ENCODE measurements at regions not wholly inside any gene's neighbourhood (a gene's known extent, or its start where the extent isn't known, plus 50 kb on each side); places are given as distances from the start of the nearest gene placed in this dataset.

DNA sequence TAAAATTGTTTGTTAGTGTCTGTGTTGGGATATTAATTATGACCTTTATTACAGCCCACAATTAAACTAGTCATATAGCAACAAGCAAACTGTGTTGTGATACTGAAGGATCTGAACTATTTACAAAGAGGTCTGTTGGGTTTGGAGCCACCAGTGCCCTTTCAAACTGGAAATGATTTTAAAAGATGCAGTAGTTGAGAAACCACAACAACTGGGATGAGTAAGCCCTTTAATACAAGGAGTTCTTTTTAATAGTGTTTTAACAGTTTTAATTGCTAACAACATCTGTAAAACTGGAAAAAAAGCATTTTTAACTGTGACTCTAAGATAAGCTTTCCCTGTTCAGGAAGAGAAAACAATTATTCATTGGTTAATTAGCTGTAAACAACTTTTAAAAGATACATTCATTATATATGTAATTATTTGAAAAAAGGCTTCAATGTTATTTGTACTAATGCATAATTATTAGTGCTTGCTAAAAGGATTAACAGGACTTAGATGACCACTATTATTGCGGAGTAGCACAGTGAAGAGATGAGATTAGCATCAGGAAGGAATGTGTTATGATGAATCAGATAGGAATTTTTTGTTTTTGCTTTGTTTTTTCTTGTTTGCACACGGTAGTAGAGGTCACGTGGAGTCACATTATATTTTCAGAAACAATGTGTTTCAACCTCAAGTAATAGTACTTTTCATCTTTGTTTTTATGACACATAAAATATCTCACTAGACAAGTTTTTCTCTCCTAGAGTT, 392.7 kb upstream of the FANCL start:
- no peak overlapping the region for H3K27ac ChIP-seq (replicated peaks)
- TF ChIP-seq, protein P1, sequence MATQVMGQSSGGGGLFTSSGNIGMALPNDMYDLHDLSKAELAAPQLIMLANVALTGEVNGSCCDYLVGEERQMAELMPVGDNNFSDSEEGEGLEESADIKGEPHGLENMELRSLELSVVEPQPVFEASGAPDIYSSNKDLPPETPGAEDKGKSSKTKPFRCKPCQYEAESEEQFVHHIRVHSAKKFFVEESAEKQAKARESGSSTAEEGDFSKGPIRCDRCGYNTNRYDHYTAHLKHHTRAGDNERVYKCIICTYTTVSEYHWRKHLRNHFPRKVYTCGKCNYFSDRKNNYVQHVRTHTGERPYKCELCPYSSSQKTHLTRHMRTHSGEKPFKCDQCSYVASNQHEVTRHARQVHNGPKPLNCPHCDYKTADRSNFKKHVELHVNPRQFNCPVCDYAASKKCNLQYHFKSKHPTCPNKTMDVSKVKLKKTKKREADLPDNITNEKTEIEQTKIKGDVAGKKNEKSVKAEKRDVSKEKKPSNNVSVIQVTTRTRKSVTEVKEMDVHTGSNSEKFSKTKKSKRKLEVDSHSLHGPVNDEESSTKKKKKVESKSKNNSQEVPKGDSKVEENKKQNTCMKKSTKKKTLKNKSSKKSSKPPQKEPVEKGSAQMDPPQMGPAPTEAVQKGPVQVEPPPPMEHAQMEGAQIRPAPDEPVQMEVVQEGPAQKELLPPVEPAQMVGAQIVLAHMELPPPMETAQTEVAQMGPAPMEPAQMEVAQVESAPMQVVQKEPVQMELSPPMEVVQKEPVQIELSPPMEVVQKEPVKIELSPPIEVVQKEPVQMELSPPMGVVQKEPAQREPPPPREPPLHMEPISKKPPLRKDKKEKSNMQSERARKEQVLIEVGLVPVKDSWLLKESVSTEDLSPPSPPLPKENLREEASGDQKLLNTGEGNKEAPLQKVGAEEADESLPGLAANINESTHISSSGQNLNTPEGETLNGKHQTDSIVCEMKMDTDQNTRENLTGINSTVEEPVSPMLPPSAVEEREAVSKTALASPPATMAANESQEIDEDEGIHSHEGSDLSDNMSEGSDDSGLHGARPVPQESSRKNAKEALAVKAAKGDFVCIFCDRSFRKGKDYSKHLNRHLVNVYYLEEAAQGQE (IDR thresholded peaks at IDR 0.05; ENCODE audit: insufficient replicate concordance, low read depth): no peak
- TF ChIP-seq, protein P2, sequence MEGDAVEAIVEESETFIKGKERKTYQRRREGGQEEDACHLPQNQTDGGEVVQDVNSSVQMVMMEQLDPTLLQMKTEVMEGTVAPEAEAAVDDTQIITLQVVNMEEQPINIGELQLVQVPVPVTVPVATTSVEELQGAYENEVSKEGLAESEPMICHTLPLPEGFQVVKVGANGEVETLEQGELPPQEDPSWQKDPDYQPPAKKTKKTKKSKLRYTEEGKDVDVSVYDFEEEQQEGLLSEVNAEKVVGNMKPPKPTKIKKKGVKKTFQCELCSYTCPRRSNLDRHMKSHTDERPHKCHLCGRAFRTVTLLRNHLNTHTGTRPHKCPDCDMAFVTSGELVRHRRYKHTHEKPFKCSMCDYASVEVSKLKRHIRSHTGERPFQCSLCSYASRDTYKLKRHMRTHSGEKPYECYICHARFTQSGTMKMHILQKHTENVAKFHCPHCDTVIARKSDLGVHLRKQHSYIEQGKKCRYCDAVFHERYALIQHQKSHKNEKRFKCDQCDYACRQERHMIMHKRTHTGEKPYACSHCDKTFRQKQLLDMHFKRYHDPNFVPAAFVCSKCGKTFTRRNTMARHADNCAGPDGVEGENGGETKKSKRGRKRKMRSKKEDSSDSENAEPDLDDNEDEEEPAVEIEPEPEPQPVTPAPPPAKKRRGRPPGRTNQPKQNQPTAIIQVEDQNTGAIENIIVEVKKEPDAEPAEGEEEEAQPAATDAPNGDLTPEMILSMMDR (IDR thresholded peaks at IDR 0.05; ENCODE audit: insufficient read depth, low read length): no peak
- no peak for TF ChIP-seq GABPA (IDR thresholded peaks at IDR 0.05; ENCODE audit: low read depth)
- no peak for TF ChIP-seq POLR2AphosphoS5 (IDR thresholded peaks at IDR 0.05; ENCODE audit: low read depth)
- TF ChIP-seq SPI1 (IDR thresholded peaks at IDR 0.05; ENCODE audit: borderline replicate concordance, low read depth): no peak
- peaks cover 2% of the 10 kb centered on the region for H3K27me3 ChIP-seq (ENCODE audit: insufficient read depth, poor library complexity, severe bottlenecking)
- no peak for DNase-seq (ENCODE audit: low read depth in 1 of 2, low spot score in 1 of 2)
- H3K4me3 ChIP-seq (replicated peaks; ENCODE audit: insufficient read depth, low read length): no peak overlapping the region

DNA sequence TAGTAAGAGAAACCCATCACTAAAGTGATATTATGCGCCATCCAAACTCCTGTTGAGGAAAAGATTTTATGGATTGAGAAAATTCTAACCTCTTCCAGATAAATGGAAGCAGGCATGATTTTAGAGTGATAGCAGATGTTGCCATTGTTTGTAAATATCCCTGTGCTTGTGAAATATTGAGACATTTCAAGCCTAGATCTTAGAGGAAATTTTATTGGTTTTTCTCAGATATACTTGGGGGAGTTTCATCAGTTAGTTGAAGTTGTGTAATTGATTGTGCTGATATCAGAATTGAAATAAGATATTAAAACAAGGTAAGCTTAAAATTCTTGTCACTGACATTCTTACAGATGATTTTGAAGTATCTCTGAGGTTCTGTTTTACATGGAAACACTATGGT, 390.9 kb upstream of the FANCL start:
- Histone ChIP-seq H3K27ac (replicated peaks) (no peak overlapping the region), H3K4me3 (replicated peaks; ENCODE audit: insufficient read depth, low read length) (no peak overlapping the region), H3K27me3 (ENCODE audit: insufficient read depth, poor library complexity, severe bottlenecking) (peaks cover 2% of the 10 kb centered on the region)
- no peak for TF ChIP-seq POLR2AphosphoS5 (IDR thresholded peaks at IDR 0.05; ENCODE audit: low read depth)
- TF ChIP-seq, protein P1 (IDR thresholded peaks at IDR 0.05; ENCODE audit: insufficient replicate concordance, low read depth): no peak
- no peak for TF ChIP-seq SPI1 (IDR thresholded peaks at IDR 0.05; ENCODE audit: borderline replicate concordance, low read depth)
- TF ChIP-seq, protein P2 (IDR thresholded peaks at IDR 0.05; ENCODE audit: insufficient read depth, low read length): no peak
- TF ChIP-seq GABPA (IDR thresholded peaks at IDR 0.05; ENCODE audit: low read depth): no peak
- no peak for DNase-seq (ENCODE audit: low read depth in 1 of 2, low spot score in 1 of 2)

DNA sequence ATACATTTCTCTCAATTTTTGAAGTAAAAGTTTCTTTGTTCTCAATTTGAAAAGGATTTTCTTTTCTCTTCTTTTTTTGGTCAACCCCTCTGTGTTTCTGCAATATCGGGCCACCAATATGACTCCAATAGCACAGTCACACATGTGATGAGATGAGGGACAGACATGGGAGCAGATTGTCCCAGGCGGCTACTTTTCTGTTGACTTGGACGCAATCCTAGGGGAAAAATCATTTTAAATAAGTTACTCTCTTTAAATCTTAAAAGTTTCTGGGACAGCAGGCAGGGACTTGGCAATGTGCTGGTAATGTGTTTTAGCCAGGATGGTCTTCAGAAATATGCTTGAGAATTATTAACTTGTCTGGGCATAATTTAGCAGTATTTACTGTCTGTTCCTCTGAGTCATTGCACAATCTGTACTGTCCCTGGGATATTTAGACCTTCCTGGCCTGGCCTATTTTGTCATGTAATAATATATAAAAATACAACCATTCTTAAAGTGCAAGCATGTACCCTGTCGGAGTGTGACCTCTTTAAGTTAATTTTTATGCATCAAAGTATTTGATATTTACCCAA, 388.5 kb upstream of the FANCL start:
- Histone ChIP-seq H3K27me3 (ENCODE audit: insufficient read depth, poor library complexity, severe bottlenecking) (peaks cover 2% of the 10 kb centered on the region), H3K27ac (replicated peaks) (no peak overlapping the region), H3K4me3 (replicated peaks; ENCODE audit: insufficient read depth, low read length) (no peak overlapping the region)
- DNase-seq (ENCODE audit: low read depth in 1 of 2, low spot score in 1 of 2): no peak
- TF ChIP-seq GABPA (IDR thresholded peaks at IDR 0.05; ENCODE audit: low read depth) (no peak), POLR2AphosphoS5 (IDR thresholded peaks at IDR 0.05; ENCODE audit: low read depth) (no peak), SPI1 (IDR thresholded peaks at IDR 0.05; ENCODE audit: borderline replicate concordance, low read depth) (no peak)
- TF ChIP-seq, protein P1 (IDR thresholded peaks at IDR 0.05; ENCODE audit: insufficient replicate concordance, low read depth): no peak
- TF ChIP-seq, protein P2 (IDR thresholded peaks at IDR 0.05; ENCODE audit: insufficient read depth, low read length): no peak

Measured in HL-60 (cell line).